HG03135 (cell line): ENCODE measurements at regions not wholly inside any gene's neighbourhood (a gene's known extent, or its start where the extent isn't known, plus 50 kb on each side); places are given as distances from the start of the nearest gene placed in this dataset.

Experiments used
- ATAC-seq: cut with Tn5 transposase; IDR thresholded peaks from one replicate; pipeline ENCODE4 v1.9.1; 2021; ENCODE audit warnings: mild to moderate bottlenecking, moderate library complexity; ENCODE audit not compliant: unreplicated experiment

DNA sequence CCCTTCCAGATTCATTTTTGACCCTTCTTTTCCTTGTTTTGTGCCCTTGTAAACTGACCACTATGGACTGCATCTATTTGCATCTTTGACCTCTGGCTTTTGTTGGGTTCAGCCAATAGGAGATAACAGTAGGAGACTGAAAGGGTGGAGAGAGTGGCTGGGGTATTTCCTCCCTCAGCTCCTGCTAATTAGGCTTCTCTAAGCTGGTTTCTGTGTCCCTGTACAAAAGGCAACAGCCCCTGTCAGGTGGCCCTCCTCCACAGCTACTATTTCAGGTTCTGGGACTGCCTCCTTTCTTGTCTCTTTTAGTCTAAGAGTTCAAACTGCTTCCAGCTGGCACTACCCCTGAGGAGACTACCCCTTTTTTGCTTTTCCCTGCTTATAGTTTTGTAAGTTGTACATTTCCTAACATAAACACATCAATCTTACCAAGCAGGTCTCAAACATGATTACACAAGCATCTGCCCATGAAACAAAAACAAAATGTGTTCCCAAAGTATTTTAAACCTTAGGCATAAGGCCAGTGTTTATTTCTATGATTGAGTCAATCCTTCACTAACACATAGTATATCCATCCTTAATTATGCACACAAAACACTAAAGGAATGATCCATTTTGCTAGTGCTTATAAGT, 262.0 kb upstream of the TRPM3 start:
- no peak for ATAC-seq

GRCh38 chr9:71368157-71368556, 246.7 kb upstream of the TRPM3 start:
- ATAC-seq, result no peak

GRCh38 chr9:71364186-71364955, 242.9 kb upstream of the TRPM3 start:
- ATAC-seq, result no peak

DNA sequence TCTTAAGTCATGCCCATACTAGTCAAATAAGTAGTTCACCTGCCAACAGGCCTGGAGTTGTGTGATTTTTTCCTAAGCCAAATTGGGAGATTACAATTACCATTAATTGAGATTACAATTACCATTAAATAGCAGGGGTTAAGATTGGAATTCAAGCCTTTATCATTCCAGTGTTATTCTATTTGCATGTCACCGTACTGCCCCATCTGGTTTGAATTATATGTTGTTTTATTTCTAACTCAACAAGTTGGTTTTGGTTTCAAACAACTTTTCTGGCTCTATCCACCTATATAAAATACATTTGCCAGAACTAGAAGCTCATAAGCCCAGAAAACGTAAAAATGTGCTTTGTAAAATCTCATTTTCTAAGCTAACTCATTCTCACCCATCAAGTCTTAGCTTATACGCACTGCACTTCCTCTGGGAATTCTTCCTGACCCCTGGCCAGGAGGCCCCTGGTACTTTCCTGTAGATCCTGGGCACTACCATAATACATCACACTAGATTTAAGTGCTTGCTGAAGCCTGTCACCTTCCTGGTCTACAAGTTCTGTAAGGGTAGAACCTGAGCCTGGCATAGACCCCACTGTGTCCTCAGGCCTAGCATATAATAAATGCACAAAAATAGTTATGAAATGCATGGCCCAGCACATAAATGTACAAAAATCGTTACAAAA, 242.0 kb upstream of the TRPM3 start:
- ATAC-seq, result no peak

DNA sequence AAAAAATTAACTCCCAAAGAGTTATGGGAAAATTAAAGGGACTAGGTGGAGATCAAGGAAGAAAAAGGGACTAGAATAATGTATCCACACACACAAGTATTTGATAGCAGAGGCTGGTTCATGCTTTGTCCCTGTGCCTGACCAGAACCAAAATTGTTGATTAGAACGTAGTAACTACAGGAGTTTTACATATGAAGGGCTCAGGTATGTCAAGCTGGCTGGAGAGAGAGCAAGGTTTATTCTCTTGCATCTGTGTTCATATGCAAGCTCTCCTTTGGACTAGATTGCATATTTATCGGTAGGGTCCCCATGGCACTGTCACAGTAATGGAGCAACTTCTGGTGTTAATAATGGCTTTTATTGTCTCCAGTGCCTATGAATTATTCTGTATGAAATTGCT, 239.9 kb upstream of the TRPM3 start:
- ATAC-seq, result no peak

GRCh38 chr9:71357346-71357745, 235.9 kb upstream of the TRPM3 start:
- no peak for ATAC-seq

DNA sequence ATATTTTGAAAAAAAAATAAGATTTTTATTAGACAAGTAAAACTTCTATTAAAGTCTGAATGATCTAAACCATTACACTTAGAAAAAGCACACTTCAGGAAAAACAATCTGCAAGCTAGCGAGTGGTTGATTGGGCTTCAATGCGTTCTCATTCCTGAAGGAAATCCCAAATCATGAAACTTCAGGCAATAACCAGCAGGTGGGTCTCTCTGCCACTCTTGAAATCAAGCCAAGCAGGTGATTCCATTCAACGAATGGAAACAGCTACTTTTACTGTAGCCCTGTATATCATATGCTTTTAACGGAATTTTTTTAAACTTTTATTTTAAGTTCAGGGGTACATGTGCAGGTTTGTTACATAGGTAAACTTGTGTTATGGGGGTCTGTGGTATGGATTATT, 234.5 kb upstream of the TRPM3 start:
- ATAC-seq, result no peak

DNA sequence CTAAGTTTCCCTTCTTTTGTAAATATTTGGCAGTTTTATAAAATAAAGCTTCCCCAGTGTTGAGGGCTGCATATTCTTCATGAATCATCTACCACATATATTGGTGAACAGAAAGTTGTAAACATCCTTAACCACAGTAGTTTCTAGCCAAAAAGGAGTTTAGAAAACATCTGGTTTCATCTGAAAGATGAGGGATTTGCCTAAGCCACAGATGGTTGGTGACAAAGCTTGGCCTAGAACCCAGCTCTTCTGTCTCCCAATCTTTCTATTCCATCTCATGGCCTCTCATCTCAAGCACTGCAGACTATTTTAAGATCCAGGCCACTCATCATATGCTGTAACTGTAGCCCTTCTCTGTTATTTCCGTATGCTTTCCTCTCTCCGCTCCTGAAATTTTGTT, 232.3 kb upstream of the TRPM3 start:
- no peak for ATAC-seq

- ATAC-seq, result no peak
These were observed 231.4 kb upstream of the TRPM3 start for GRCh38 chr9:71352837-71353236.

DNA sequence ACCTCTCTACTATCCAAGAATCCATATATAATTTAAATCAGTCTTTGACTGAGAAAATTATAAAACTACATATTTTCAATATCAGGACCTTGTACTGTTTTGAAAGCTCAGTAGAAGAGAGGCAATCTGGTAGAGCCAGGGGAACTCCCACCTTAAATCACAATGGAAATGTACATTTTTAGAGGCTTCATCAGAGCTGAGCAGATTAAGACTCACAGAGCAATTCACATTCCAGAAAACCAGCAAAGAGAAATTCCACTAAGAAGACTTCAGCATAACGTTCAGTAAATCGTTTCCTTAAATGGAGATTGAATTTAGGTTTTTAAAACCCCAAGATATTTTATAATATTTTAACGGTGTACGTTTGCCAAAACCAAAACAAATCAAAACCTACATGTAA, 227.8 kb upstream of the TRPM3 start:
- no peak for ATAC-seq

GRCh38 chr9:71333321-71333720, 211.9 kb upstream of the TRPM3 start:
- no peak for ATAC-seq

- ATAC-seq, result no peak
These were observed 210.2 kb upstream of the TRPM3 start for GRCh38 chr9:71331603-71332002.

DNA sequence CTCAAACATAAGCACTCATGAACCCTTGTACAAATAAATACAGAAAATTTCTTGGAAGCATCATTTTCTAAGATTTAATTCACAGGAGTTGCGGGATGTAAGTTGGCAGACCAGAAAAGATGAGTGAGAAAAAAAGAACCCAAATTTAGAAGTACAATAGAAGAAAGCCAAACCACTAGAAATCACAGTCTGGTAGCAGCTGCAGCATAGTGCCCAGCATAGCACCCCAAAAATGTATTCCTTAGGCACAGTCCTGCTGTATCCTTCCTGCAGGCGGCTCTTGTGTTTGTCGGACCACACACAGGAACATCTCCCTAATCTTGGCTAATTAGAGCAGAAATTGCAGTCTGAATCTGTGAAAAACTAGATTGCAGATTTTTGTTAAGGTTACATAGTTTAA, 208.5 kb upstream of the TRPM3 start:
- ATAC-seq, result no peak

DNA sequence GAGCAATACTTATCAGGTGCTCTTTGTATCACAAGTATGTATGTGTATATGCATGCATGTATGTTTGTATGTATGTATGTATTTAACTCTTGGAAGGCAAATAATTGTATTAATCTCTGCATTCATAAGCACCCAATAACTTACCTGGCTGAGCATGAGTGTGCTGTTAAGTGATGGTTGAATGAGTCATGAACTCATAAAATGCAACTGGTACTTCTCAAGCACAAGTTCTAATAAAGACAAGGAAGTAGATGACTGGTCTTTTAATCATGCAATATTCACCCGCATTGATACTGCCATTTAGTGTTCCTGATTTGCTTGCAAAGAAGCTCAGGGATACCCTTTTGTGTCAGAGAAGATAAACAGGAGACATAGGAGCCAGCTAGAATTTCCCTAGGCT, 204.9 kb upstream of the TRPM3 start:
- ATAC-seq, result no peak

DNA sequence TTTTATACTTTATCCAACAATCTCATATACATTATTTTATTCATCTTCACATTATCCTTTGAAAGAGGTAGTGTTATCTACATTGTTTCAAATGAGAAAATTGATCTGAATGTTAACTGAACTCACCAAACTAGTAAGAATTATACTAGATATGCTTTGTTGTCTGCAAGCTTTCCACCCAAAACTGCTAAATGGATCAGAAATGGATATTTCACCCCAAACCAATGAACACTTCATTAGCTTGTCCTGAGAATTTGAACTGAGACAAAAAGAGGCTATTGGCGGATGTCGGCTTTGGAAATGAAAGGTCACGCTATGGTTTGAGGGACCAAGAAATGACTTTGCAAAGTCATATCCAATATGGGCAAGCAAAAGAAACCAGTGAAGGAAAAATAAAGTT, 201.9 kb upstream of the TRPM3 start:
- no peak for ATAC-seq

GRCh38 chr9:71322311-71322710, 200.9 kb upstream of the TRPM3 start:
- no peak for ATAC-seq

DNA sequence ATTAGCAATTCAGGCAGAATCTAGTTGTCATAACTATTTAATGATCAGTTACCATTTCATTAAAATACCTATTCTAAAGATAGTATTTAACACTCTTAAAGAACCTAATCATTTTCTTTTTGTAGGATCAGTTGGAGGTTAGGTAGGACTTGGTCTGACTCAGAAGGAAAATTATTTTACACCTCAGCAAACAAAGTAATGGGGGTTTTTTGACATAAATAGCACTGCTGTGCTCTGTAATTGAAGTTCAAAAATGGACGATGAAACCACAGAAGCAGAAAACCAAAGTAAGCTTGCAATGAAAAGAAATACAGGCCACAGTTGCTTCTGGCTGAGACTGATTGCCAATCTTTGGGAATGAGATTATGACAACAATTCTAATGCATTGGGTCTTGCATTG, 187.0 kb upstream of the TRPM3 start:
- ATAC-seq, result peak; percentile 56

DNA sequence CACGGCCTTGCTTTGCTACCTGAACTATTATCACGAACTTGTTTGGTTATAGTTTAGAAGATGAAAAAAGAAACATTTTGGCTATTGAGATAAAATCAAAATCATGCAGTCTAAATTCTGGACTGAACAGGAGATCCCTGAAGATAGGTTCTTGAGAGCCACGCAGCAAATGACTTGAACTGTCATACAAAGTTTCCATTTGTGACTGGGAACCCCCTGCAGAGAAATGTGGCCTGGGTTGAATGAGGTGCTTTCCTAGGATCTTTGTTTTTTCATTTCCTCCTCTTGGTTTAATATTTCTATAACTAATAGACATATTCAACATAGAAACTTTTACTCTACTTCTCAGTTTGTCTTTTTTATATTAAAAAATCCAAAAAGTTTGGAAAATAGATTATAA, 184.7 kb upstream of the TRPM3 start:
- ATAC-seq, result no peak

DNA sequence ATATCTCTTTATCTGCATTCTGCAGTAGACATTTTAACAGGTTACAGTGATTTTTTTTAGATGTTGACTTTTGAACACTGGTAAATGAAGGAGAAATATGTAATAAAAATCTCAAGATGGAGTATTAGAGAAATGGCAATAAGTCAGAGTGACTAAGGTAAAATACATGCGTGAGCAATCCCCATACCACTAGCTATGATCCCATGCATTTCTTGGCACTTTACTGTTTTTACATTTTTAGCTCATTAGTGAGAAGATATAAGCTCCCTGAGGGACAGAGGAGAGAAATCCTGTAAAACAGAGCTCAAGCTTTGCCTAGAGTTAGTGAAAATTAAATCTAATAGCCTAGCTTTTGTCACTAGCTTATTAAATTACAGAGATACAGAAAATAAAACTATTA, 181.9 kb upstream of the TRPM3 start:
- no peak for ATAC-seq

DNA sequence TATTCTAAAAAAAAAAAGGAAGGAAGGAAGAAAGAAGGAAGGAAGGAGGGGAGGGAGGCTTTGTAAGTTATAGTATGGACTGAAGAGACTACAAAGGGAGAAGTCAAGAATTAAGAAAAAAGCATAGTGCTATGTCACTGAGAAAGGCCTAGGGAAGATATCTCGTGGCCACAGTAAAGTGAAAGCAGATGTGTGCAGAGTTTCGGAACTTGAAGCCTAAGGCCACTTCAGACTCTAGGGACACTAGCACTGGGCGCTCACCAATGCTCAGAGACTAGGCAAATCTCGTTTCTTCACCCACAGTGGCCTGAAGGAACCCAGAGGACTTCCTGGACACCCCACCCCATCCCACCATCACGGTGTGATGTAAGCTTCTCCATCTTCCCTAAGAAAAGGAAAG, 181.4 kb upstream of the TRPM3 start:
- ATAC-seq, result no peak

- ATAC-seq, result no peak
These were observed 174.5 kb upstream of the TRPM3 start for GRCh38 chr9:71295928-71296327.

DNA sequence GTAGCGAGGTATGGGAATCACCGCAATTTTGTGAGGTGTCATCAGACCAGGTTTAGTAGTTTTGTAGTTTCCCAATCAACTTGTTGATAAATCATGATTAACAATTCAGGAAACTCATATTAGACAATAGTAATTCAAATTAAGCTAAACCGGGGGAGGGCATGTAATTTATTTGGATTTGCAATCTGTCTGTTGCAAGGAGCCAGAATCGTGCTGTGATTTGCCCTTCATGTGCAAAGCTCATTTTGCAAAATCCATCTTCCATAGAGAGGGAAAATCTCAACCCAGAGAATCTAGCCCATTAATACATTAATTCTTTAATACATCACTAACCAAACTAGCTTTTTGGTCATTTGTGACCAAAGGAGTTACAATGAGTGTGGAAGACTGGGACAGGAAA, 164.7 kb upstream of the TRPM3 start:
- no peak for ATAC-seq
